WTC11 (cell line): ENCODE measurements at regions not wholly inside any gene's neighbourhood (a gene's known extent, or its start where the extent isn't known, plus 50 kb on each side); places are given as distances from the start of the nearest gene placed in this dataset.
"Not testable (repeated sequence)": the region's sequence is repeated elsewhere in the genome, so short reads cannot be mapped to it uniquely, and the experiment has no call there.

Experiments used
- ATAC-seq: fragments of 200-7000 bp; cut with Tn5 transposase; 2 replicates; pipeline ENCODE4 v1.10.0; 2021; ENCODE audit warnings: mild to moderate bottlenecking, moderate library complexity
- CTCF ChIA-PET: fragments of 300-600 bp; sonication (Branson Sonifier 250); formaldehyde crosslinking; loops from one replicate; lab custom pipeline; 2021; ENCODE audit warnings: antibody characterized with exemption; lab: Charles Lee
- POLR2A ChIA-PET: fragments of 350-600 bp; sonication (Branson Sonifier 250); formaldehyde crosslinking; loops from one replicate; lab custom pipeline; 2021; ENCODE audit warnings: antibody characterized with exemption; lab: Charles Lee
- DNase-seq: peaks from one replicate; pipeline ENCODE4 v3.0.0; 2021; ENCODE audit warnings: low spot score
- H3K27ac Mint-ChIP-seq: 2 replicates; pipeline ENCODE4 v1.8.0; 2021; ENCODE audit warnings: mixed read lengths
- H3K27me3 Mint-ChIP-seq: 2 replicates; pipeline ENCODE4 v1.8.0; 2021; ENCODE audit warnings: low read depth, mild to moderate bottlenecking, moderate library complexity, mixed read lengths
- H3K36me3 Mint-ChIP-seq: 2 replicates; pipeline ENCODE4 v1.8.0; 2021; ENCODE audit warnings: mixed read lengths
- H3K4me1 Mint-ChIP-seq: 2 replicates; pipeline ENCODE4 v1.8.0; 2022; ENCODE audit warnings: mixed read lengths
- H3K4me3 Mint-ChIP-seq: 2 replicates; pipeline ENCODE4 v1.8.0; 2021; ENCODE audit warnings: mild to moderate bottlenecking, moderate library complexity, mixed read lengths
- H3K9me3 Mint-ChIP-seq: 2 replicates; pipeline ENCODE4 v1.8.0; 2021; ENCODE audit warnings: mixed read lengths
- ESRRA ChIP-seq: sonication (generic); formaldehyde crosslinking; IDR thresholded peaks from 2 replicates; pipeline ENCODE4 v1.8.1; 2022; ENCODE audit warnings: mild to moderate bottlenecking, missing genetic modification reagents, borderline replicate concordance
- FOXK1 ChIP-seq: sonication (generic); formaldehyde crosslinking; IDR thresholded peaks from 2 replicates; pipeline ENCODE4 v1.8.0; 2022; ENCODE audit warnings: mild to moderate bottlenecking, moderate library complexity, missing genetic modification reagents
- GRHL2 ChIP-seq: fragments of 250-450 bp; sonication (Bioruptor Pico); IDR thresholded peaks from 2 replicates; pipeline ENCODE4 v1.8.0; 2022; ENCODE audit warnings: mild to moderate bottlenecking, moderate library complexity; ENCODE audit not compliant: insufficient replicate concordance, severe bottlenecking
- NR3C1 ChIP-seq: sonication (generic); formaldehyde crosslinking; conservative IDR thresholded peaks from 2 replicates; pipeline ENCODE4 v1.8.1; 2023; ENCODE audit warnings: low read depth, mild to moderate bottlenecking, missing genetic modification reagents
- ZNF416 ChIP-seq: fragments of 250-450 bp; sonication (Bioruptor Pico); IDR thresholded peaks from 2 replicates; pipeline ENCODE4 v1.9.0; 2021; ENCODE audit warnings: mild to moderate bottlenecking, inconsistent platforms
- TF ChIP-seq, protein P1 (sequence below): fragments of 250-450 bp; sonication (Bioruptor Pico); IDR thresholded peaks from 2 replicates; pipeline ENCODE4 v1.9.0; 2021; ENCODE audit warnings: moderate library complexity, mild to moderate bottlenecking, inconsistent platforms, borderline replicate concordance
- TF ChIP-seq, protein P2 (sequence below): fragments of 250-450 bp; sonication (Bioruptor Pico); IDR thresholded peaks from 2 replicates; pipeline ENCODE4 v1.9.0; 2021; ENCODE audit warnings: mild to moderate bottlenecking, borderline replicate concordance
- TF ChIP-seq, protein P3 (sequence below): sonication (generic); formaldehyde crosslinking; IDR thresholded peaks from 2 replicates; pipeline ENCODE4 v1.8.0; 2022; ENCODE audit warnings: mild to moderate bottlenecking, missing genetic modification reagents
- TF ChIP-seq, protein P4 (sequence below): fragments of 250-450 bp; sonication (Bioruptor Pico); IDR thresholded peaks from 2 replicates; pipeline ENCODE4 v1.9.0; 2021; ENCODE audit warnings: mild to moderate bottlenecking
- TF ChIP-seq, protein P5 (sequence below): sonication (generic); formaldehyde crosslinking; IDR thresholded peaks from 2 replicates; pipeline ENCODE4 v1.8.1; 2022; ENCODE audit warnings: low read depth, missing genetic modification reagents, borderline replicate concordance
- TF ChIP-seq, protein P6 (sequence below): sonication (generic); formaldehyde crosslinking; IDR thresholded peaks from 2 replicates; pipeline ENCODE4 v1.8.0; 2022; ENCODE audit warnings: missing genetic modification reagents
- TF ChIP-seq, protein P7 (sequence below): sonication (generic); formaldehyde crosslinking; IDR thresholded peaks from 2 replicates; pipeline ENCODE4 v1.8.1; 2022; ENCODE audit warnings: mild to moderate bottlenecking, moderate library complexity, missing genetic modification reagents
- TF ChIP-seq, protein P8 (sequence below): sonication (generic); formaldehyde crosslinking; IDR thresholded peaks from 2 replicates; pipeline ENCODE4 v1.8.0; 2023; ENCODE audit warnings: missing genetic modification reagents

DNA sequence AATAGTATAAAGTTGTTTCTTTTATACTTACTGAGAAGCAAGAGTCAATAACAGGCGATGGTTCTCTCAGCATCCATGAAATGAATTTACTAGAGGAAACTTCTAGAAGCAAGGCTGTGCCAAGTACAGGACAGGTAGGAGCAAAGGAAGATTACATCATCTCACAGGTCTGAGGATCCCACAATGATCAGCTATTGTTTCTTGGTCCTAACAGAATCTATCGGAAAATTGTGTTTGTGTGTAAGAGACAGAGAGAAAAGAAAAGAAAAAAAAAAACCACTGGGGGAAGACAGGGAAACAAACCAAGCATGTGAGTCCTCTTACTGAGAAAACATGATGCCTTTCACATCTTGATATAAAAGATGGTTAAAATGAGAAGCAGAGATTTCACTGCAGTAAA, 535.0 kb upstream of the NRP1 start (continued):
- TF ChIP-seq, protein P1, sequence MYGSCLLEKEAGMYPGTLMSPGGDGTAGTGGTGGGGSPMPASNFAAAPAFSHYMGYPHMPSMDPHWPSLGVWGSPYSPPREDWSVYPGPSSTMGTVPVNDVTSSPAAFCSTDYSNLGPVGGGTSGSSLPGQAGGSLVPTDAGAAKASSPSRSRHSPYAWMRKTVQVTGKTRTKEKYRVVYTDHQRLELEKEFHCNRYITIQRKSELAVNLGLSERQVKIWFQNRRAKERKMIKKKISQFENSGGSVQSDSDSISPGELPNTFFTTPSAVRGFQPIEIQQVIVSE (CRISPR knock-in tag): no peak
- TF ChIP-seq, protein P2, sequence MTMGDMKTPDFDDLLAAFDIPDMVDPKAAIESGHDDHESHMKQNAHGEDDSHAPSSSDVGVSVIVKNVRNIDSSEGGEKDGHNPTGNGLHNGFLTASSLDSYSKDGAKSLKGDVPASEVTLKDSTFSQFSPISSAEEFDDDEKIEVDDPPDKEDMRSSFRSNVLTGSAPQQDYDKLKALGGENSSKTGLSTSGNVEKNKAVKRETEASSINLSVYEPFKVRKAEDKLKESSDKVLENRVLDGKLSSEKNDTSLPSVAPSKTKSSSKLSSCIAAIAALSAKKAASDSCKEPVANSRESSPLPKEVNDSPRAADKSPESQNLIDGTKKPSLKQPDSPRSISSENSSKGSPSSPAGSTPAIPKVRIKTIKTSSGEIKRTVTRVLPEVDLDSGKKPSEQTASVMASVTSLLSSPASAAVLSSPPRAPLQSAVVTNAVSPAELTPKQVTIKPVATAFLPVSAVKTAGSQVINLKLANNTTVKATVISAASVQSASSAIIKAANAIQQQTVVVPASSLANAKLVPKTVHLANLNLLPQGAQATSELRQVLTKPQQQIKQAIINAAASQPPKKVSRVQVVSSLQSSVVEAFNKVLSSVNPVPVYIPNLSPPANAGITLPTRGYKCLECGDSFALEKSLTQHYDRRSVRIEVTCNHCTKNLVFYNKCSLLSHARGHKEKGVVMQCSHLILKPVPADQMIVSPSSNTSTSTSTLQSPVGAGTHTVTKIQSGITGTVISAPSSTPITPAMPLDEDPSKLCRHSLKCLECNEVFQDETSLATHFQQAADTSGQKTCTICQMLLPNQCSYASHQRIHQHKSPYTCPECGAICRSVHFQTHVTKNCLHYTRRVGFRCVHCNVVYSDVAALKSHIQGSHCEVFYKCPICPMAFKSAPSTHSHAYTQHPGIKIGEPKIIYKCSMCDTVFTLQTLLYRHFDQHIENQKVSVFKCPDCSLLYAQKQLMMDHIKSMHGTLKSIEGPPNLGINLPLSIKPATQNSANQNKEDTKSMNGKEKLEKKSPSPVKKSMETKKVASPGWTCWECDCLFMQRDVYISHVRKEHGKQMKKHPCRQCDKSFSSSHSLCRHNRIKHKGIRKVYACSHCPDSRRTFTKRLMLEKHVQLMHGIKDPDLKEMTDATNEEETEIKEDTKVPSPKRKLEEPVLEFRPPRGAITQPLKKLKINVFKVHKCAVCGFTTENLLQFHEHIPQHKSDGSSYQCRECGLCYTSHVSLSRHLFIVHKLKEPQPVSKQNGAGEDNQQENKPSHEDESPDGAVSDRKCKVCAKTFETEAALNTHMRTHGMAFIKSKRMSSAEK: no peak
- TF ChIP-seq GRHL2 (no peak), FOXK1 (CRISPR knock-in tag) (no peak), NR3C1 (no peak), ZNF416 (no peak), ESRRA (CRISPR knock-in tag) (no peak)
- TF ChIP-seq, protein P3, sequence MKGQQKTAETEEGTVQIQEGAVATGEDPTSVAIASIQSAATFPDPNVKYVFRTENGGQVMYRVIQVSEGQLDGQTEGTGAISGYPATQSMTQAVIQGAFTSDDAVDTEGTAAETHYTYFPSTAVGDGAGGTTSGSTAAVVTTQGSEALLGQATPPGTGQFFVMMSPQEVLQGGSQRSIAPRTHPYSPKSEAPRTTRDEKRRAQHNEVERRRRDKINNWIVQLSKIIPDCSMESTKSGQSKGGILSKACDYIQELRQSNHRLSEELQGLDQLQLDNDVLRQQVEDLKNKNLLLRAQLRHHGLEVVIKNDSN (CRISPR knock-in tag): no peak
- TF ChIP-seq, protein P4, sequence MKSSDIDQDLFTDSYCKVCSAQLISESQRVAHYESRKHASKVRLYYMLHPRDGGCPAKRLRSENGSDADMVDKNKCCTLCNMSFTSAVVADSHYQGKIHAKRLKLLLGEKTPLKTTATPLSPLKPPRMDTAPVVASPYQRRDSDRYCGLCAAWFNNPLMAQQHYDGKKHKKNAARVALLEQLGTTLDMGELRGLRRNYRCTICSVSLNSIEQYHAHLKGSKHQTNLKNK (CRISPR knock-in tag): no peak
- TF ChIP-seq, protein P5, sequence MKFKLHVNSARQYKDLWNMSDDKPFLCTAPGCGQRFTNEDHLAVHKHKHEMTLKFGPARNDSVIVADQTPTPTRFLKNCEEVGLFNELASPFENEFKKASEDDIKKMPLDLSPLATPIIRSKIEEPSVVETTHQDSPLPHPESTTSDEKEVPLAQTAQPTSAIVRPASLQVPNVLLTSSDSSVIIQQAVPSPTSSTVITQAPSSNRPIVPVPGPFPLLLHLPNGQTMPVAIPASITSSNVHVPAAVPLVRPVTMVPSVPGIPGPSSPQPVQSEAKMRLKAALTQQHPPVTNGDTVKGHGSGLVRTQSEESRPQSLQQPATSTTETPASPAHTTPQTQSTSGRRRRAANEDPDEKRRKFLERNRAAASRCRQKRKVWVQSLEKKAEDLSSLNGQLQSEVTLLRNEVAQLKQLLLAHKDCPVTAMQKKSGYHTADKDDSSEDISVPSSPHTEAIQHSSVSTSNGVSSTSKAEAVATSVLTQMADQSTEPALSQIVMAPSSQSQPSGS (CRISPR knock-in tag): no peak
- TF ChIP-seq, protein P6, sequence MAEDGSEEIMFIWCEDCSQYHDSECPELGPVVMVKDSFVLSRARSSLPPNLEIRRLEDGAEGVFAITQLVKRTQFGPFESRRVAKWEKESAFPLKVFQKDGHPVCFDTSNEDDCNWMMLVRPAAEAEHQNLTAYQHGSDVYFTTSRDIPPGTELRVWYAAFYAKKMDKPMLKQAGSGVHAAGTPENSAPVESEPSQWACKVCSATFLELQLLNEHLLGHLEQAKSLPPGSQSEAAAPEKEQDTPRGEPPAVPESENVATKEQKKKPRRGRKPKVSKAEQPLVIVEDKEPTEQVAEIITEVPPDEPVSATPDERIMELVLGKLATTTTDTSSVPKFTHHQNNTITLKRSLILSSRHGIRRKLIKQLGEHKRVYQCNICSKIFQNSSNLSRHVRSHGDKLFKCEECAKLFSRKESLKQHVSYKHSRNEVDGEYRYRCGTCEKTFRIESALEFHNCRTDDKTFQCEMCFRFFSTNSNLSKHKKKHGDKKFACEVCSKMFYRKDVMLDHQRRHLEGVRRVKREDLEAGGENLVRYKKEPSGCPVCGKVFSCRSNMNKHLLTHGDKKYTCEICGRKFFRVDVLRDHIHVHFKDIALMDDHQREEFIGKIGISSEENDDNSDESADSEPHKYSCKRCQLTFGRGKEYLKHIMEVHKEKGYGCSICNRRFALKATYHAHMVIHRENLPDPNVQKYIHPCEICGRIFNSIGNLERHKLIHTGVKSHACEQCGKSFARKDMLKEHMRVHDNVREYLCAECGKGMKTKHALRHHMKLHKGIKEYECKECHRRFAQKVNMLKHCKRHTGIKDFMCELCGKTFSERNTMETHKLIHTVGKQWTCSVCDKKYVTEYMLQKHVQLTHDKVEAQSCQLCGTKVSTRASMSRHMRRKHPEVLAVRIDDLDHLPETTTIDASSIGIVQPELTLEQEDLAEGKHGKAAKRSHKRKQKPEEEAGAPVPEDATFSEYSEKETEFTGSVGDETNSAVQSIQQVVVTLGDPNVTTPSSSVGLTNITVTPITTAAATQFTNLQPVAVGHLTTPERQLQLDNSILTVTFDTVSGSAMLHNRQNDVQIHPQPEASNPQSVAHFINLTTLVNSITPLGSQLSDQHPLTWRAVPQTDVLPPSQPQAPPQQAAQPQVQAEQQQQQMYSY (CRISPR knock-in tag): no peak
- TF ChIP-seq, protein P7, sequence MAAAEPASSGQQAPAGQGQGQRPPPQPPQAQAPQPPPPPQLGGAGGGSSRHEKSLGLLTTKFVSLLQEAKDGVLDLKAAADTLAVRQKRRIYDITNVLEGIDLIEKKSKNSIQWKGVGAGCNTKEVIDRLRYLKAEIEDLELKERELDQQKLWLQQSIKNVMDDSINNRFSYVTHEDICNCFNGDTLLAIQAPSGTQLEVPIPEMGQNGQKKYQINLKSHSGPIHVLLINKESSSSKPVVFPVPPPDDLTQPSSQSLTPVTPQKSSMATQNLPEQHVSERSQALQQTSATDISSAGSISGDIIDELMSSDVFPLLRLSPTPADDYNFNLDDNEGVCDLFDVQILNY (CRISPR knock-in tag): no peak

DNA sequence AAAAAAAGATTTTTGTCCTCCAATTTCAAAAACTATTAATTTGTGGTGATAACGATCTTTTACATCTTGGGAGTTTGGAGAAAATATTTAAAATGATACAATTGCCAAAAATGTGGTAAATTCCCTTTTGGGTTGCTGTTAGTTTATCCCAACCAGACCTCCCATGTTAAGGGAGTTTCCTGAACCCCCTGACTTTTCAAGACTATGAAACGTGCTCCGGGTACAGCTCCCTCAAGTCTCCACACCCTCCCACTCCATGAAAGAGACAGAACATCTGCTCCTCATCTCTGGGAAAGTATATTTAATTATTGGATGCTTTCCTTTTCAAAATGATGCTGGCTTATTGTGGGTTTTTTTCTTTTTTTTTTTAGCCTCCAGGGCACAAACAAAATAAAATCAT, 534.6 kb upstream of the NRP1 start:
- H3K27me3 Mint-ChIP-seq: no peaks in the 10 kb centered on the region
- peaks cover 7% of the 10 kb centered on the region for H3K9me3 Mint-ChIP-seq
- DNase-seq (no peak), ATAC-seq (no peak)
- ChIA-PET POLR2A (no interaction called here), CTCF (no interaction called here)
- 0 out of 2 replicates have a peak, but pooled peaks cover 2% of the 10 kb centered on the region for H3K36me3 Mint-ChIP-seq
- no peak overlapping the region for H3K27ac Mint-ChIP-seq
- TF ChIP-seq, protein P8, sequence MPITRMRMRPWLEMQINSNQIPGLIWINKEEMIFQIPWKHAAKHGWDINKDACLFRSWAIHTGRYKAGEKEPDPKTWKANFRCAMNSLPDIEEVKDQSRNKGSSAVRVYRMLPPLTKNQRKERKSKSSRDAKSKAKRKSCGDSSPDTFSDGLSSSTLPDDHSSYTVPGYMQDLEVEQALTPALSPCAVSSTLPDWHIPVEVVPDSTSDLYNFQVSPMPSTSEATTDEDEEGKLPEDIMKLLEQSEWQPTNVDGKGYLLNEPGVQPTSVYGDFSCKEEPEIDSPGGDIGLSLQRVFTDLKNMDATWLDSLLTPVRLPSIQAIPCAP (CRISPR knock-in tag): no peak
- no peaks in the 10 kb centered on the region for H3K4me1 Mint-ChIP-seq
- H3K4me3 Mint-ChIP-seq: no peak overlapping the region

DNA sequence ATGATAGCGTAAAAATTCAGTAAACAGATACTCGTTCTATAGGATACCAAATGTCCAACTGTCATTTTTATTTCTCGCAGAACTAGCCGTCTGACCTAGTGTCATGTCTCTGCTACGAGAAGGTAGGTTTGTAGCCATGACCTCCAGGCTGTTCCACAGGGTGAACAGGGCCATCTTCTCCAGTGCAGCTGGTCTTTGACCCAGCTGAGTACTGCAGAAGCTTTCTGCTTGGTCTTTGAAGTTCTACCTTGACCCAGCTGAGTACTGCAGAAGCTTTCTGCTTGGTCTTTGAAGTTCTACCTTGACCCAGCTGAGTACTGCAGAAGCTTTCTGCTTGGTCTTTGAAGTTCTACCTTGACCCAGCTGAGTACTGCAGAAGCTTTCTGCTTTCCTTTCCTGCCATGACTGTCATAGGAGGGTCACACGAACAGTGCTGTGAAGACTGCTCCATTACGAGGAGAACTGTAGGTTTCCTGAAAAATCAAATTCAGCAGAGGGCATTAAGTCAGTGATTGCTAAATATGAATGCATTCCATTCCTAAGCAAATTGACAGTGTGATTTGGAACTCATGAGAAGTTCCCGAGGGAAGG, 532.8 kb upstream of the NRP1 start:
- POLR2A ChIA-PET, H3K27me3 Mint-ChIP-seq, CTCF ChIA-PET, ATAC-seq, H3K9me3 Mint-ChIP-seq, DNase-seq, H3K27ac Mint-ChIP-seq, H3K36me3 Mint-ChIP-seq, H3K4me3 Mint-ChIP-seq: not testable (repeated sequence)
- H3K4me1 Mint-ChIP-seq: peaks cover 14% of the 10 kb centered on the region
